K562 (cell line): ENCODE measurements at regions not wholly inside any gene's neighbourhood (a gene's known extent, or its start where the extent isn't known, plus 50 kb on each side); places are given as distances from the start of the nearest gene placed in this dataset.

Experiments
- ATAC-seq: fragments of 200-7000 bp; cut with Tn5 transposase; 3 replicates; pipeline ENCODE4 v1.9.1; 2020; ENCODE audit warnings: moderate library complexity
- BruUV-seq: library from RNA; stranded (reverse); fragments of 400-500 nt; replicated peaks from 2 replicates; lab custom pipeline; 2021; lab: Mats Ljungman, UMichigan
- CTCF ChIA-PET: fragments of 300-600 bp; formaldehyde crosslinking; extraction: SDS; loops from one replicate; lab custom pipeline; 2021; ENCODE audit warnings: low intra/inter-chr PET ratio; lab: Yijun Ruan, JAX
- POLR2A ChIA-PET: fragments of 300-600, 350-650 bp; sonication (Branson Sonifier 250); formaldehyde crosslinking; extraction: SDS; loops from one replicate; lab custom pipeline; 2021; ENCODE audit warnings: antibody characterized with exemption, inconsistent platforms; lab: Yijun Ruan, JAX
- DNase-seq, 4 experiments: peaks; one replicate each; pipeline versions ENCODE4 v3.0.0 to v3.0.0-alpha.2; 2011 to 2018; ENCODE audit warnings: low spot score in 3 of 4, mixed read lengths in 3 of 4; ENCODE audit errors: extremely low read depth in 1 of 4
- FAIRE-seq: peaks from 2 replicates; lab custom pipeline; 2011; peaks lifted over from hg19 to GRCh38; lab: Jason Lieb, UNC
- H2AFZ ChIP-seq: 2 replicates; pipeline ENCODE4 v1.6.0; 2011; ENCODE audit warnings: low read depth, low read length, control low read depth, inconsistent platforms
- H3K27ac ChIP-seq: fragments of 200-600 bp; 3 replicates; pipeline ENCODE4 v1.8.0; 2011; ENCODE audit warnings: low read depth, mild to moderate bottlenecking, control low read depth, inconsistent platforms, low read length, moderate library complexity, mixed read lengths; ENCODE audit errors: extremely low read depth
- H3K27me3 ChIP-seq, 2 experiments: fragments of 300-600 bp in 1 of 2; 2 replicates in 1 of 2; 3 replicates in 1 of 2; pipeline versions ENCODE4 v1.6.0 to v1.8.0; 2011; ENCODE audit warnings: inconsistent platforms in 2 of 2, low read length in 2 of 2, mild to moderate bottlenecking in 1 of 2, mixed read lengths in 1 of 2, moderate library complexity in 1 of 2; ENCODE audit not compliant: control insufficient read depth in 2 of 2, insufficient read depth in 2 of 2
- H3K36me3 ChIP-seq: fragments of 300-600 bp; 3 replicates; pipeline ENCODE4 v1.8.0; 2011; ENCODE audit warnings: mild to moderate bottlenecking, low read length, inconsistent platforms; ENCODE audit not compliant: control insufficient read depth, insufficient read depth
- H3K4me1 ChIP-seq, 2 experiments: fragments of 200-600 bp in 1 of 2; replicated peaks in 1 of 2; 2 replicates in 1 of 2; 3 replicates in 1 of 2; pipeline versions ENCODE4 v1.5.1 to v1.8.0; 2011; ENCODE audit warnings: inconsistent platforms in 2 of 2, low read length in 2 of 2, mild to moderate bottlenecking in 1 of 2, mixed read lengths in 1 of 2, moderate library complexity in 1 of 2; ENCODE audit not compliant: control insufficient read depth in 2 of 2, insufficient read depth in 2 of 2
- H3K4me2 ChIP-seq: 2 replicates; pipeline ENCODE4 v1.6.1; 2011; ENCODE audit warnings: low read length, control low read depth, inconsistent platforms, mixed read lengths; ENCODE audit not compliant: insufficient read depth
- H3K4me3 ChIP-seq: fragments of 200-600 bp; sonication (generic), shearing (Covaris generic); 2 replicates; pipeline ENCODE4 v1.5.1; 2016; ENCODE audit warnings: control low read depth, inconsistent platforms
- H3K79me2 ChIP-seq: fragments of 200-600 bp; 3 replicates; pipeline ENCODE4 v1.8.0; 2011; ENCODE audit warnings: low read length, inconsistent platforms; ENCODE audit not compliant: control insufficient read depth, insufficient read depth
- H3K9ac ChIP-seq, 2 experiments: 2 replicates each; pipeline versions ENCODE4 v1.6.0 to v1.6.1; 2011; ENCODE audit warnings: low read depth in 2 of 2, low read length in 2 of 2, control low read depth in 1 of 2, inconsistent platforms in 1 of 2, mild to moderate bottlenecking in 1 of 2, mixed read lengths in 1 of 2; ENCODE audit not compliant: insufficient read depth in 1 of 2
- H3K9me1 ChIP-seq: one replicate; pipeline ENCODE4 v1.6.0; 2011; ENCODE audit warnings: inconsistent platforms, mild to moderate bottlenecking, low read length, moderate library complexity; ENCODE audit not compliant: control insufficient read depth, insufficient read depth
- H3K9me3 ChIP-seq: replicated peaks from 2 replicates; pipeline ENCODE4 v1.5.1; 2011; ENCODE audit warnings: low read depth, low read length, inconsistent platforms; ENCODE audit not compliant: control insufficient read depth, insufficient read depth
- H4K20me1 ChIP-seq: replicated peaks from 2 replicates; pipeline ENCODE4 v1.6.1; 2011; ENCODE audit warnings: low read length, inconsistent platforms, mixed read lengths; ENCODE audit not compliant: control insufficient read depth, insufficient read depth
- ARID2 ChIP-seq: fragments of 450-650 bp; IDR thresholded peaks from 2 replicates; pipeline ENCODE4 v1.6.1; 2017; ENCODE audit warnings: antibody characterized with exemption, mild to moderate bottlenecking
- CHD1 ChIP-seq: fragments of 200-600 bp; sonication (generic); IDR thresholded peaks from one replicate; pipeline ENCODE4 v1.6.1; 2012; ENCODE audit warnings: mild to moderate bottlenecking, moderate library complexity, low read length, inconsistent platforms
- ESRRB ChIP-seq: fragments of 250-450 bp; sonication (Bioruptor Pico); IDR thresholded peaks from 2 replicates; pipeline ENCODE4 v1.5.0; 2020; ENCODE audit warnings: mild to moderate bottlenecking, moderate library complexity, borderline replicate concordance
- HDAC2 ChIP-seq: fragments of 450-650 bp; IDR thresholded peaks from 2 replicates; pipeline ENCODE4 v1.6.1; 2016; ENCODE audit warnings: mild to moderate bottlenecking
- HMGXB4 ChIP-seq: sonication (generic); formaldehyde crosslinking; IDR thresholded peaks from 2 replicates; pipeline ENCODE4 v1.8.1; 2023; ENCODE audit warnings: mild to moderate bottlenecking, missing genetic modification reagents
- ILK ChIP-seq: fragments of 450-650 bp; IDR thresholded peaks from 2 replicates; pipeline ENCODE4 v1.6.1; 2016; ENCODE audit warnings: missing genetic modification characterization, low read depth, mild to moderate bottlenecking, missing compliant biosample characterization, moderate library complexity, borderline replicate concordance
- KDM5B ChIP-seq: fragments of 200-600 bp; sonication (generic); IDR thresholded peaks from 2 replicates; pipeline ENCODE4 v1.6.1; 2012; ENCODE audit warnings: low read depth, mild to moderate bottlenecking, moderate library complexity, low read length, control low read depth, inconsistent platforms; ENCODE audit not compliant: insufficient replicate concordance
- KLF6 ChIP-seq: fragments of 250-450 bp; sonication (Bioruptor Pico); IDR thresholded peaks from 2 replicates; pipeline ENCODE4 v1.4.0; 2020; ENCODE audit warnings: mild to moderate bottlenecking, moderate library complexity, borderline replicate concordance
- NFE2 ChIP-seq: IDR thresholded peaks from 2 replicates; pipeline ENCODE4 v1.6.1; 2014; ENCODE audit warnings: antibody characterized with exemption, low read depth
- SMAD2 ChIP-seq: fragments of 150-350 bp; IDR thresholded peaks from 2 replicates; pipeline ENCODE4 v1.6.1; 2014; ENCODE audit warnings: low read depth, mild to moderate bottlenecking, low read length
- SRSF7 ChIP-seq: fragments of 200-400 bp; formaldehyde crosslinking; optimal IDR thresholded peaks from 2 replicates; pipeline ENCODE3; 2017; ENCODE audit warnings: mild to moderate bottlenecking, low read depth, low read length
- TBP ChIP-seq: optimal IDR thresholded peaks from 2 replicates; pipeline ENCODE3; 2011; ENCODE audit warnings: low read depth, low read length, improper control_type of control experiment
- ZC3H8 ChIP-seq: fragments of 450-650 bp; IDR thresholded peaks from 2 replicates; pipeline ENCODE4 v1.6.1; 2017
- ZNF384 ChIP-seq: IDR thresholded peaks from 2 replicates; pipeline ENCODE4 v1.6.1; 2012; ENCODE audit warnings: low read depth, low read length, improper control_type of control experiment
- ZNF592 ChIP-seq: fragments of 450-650 bp; IDR thresholded peaks from 2 replicates; pipeline ENCODE4 v1.6.1; 2017; ENCODE audit warnings: antibody characterized with exemption, mild to moderate bottlenecking
- ZNF696 ChIP-seq: fragments of 250-450 bp; sonication (Bioruptor Pico); conservative IDR thresholded peaks from 2 replicates; pipeline ENCODE4 v1.4.0; 2020; ENCODE audit warnings: mild to moderate bottlenecking, moderate library complexity
- ZNF717 ChIP-seq: fragments of 250-450 bp; sonication (Bioruptor Pico); IDR thresholded peaks from 2 replicates; pipeline ENCODE4 v1.5.0; 2021
- WGBS: fragments of 100-300 bp; shearing (Covaris generic); methylation state at CpG from one replicate; pipeline ENCODE4 v1.1.6; 2016; ENCODE audit warnings: low coverage, mixed read lengths; ENCODE audit not compliant: insufficient coverage; ENCODE audit errors: missing lambda C conversion rate; 5-methylcytosine and 5-hydroxymethylcytosine counted together
- in situ Hi-C: fragments of 300-500 bp; cut with MboI; formaldehyde crosslinking; loops from 4 replicates; pipeline ENCODE4 v1.15.0; 2018; ENCODE audit warnings: inconsistent platforms, mixed read lengths
- intact Hi-C: fragments of 100-400 bp; cut with micrococcal nuclease; formaldehyde crosslinking; loops from 2 replicates; pipeline ENCODE4 v1.14.2; 2022

- no peak for TF ChIP-seq ZNF592
- no peak for TF ChIP-seq SRSF7
- TF ChIP-seq, all 486 proteins: peak for 0
These were observed 126.3 kb upstream of the RTL1 start (continued) for GRCh38 chr14:101029668-101030290.

- H3K9ac ChIP-seq, result no peak overlapping the region
- H3K4me1 ChIP-seq, result no peaks in the 10 kb centered on the region; a peak in 1 of 5 replicates
- no peak overlapping the region for H2AFZ ChIP-seq
- H3K79me2 ChIP-seq, result no peaks in the 10 kb centered on the region
- H3K9me1 ChIP-seq, result no peaks in the 10 kb centered on the region
- no peak overlapping the region for H3K4me2 ChIP-seq
- no peaks in the 10 kb centered on the region for H4K20me1 ChIP-seq
- H3K4me3 ChIP-seq, result no peak overlapping the region
- intact Hi-C loops, result no loop called here
- 21% methylated on average over 8 of the region's 14 CpGs for WGBS
- ChIA-PET CTCF (no interaction called here), POLR2A (no interaction called here)
- BruUV-seq, result no TSS peak
- no peak for FAIRE-seq
- no peaks in the 10 kb centered on the region for H3K9me3 ChIP-seq
- H3K36me3 ChIP-seq, result no peaks in the 10 kb centered on the region
- no peak overlapping the region for H3K27ac ChIP-seq
- no peak for DNase-seq
- no peak for ATAC-seq
- in situ Hi-C loops, result no loop called here
- peaks cover 0 to 50% of the 10 kb centered on the region in 2 experiments; a peak in 2 of 5 replicates for H3K27me3 ChIP-seq
- TF ChIP-seq HDAC2 (no peak), NFE2 (no peak), HMGXB4 (CRISPR knock-in tag) (no peak), ZNF717 (no peak), ESRRB (CRISPR knock-in tag) (no peak), KDM5B (no peak), SMAD2 (no peak), CHD1 (no peak), TBP (no peak), KLF6 (CRISPR knock-in tag) (no peak), ZC3H8 (no peak), ZNF696 (CRISPR knock-in tag) (no peak), ZNF384 (no peak), ARID2 (no peak), ILK (tag) (no peak)
These were observed 127.1 kb upstream of the RTL1 start for GRCh38 chr14:101030586-101030985.
